ENCODE measurements at regions not wholly inside any gene's neighbourhood (a gene's known extent, or its start where the extent isn't known, plus 50 kb on each side); places are given as distances from the start of the nearest gene placed in this dataset.

DNA sequence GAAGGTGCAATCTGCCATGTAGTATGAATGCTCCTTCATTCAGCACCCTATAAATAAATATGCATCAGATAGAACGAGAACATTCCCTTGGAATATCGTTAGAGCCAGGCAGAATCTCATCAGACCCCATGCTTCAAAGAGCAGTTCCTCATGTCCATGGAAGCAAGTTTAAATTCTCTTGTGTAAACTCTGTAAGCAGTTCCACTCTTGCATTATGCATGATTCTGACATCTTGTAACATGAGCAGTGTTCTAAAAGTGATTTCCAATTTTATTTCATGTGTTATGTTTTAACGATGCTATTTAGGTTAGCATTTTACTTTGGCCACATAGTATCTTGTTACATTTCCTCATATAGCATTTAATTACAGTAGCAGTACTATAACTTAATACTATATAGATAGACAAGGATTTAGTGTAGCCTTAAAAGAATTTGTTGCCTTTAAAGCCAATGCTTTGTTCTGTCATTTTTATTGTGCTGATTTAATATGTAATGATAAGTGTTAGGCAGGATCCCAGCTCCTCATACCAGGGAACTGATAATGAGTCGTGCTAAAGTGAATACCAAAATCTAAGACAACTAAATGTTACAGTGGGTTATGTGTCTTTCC is 161.2 kb upstream of the NECTIN3 start:
- 0% methylated on average over 4 of the region's 4 CpGs for WGBS (ENCODE audit: insufficient coverage, low coverage, missing lambda C conversion rate)
- no TSS peak for BruUV-seq (replicated peaks)
- Histone ChIP-seq H3K9me3 (replicated peaks; ENCODE audit: control insufficient read depth, insufficient read depth, low read depth, low read length) (no peaks in the 10 kb centered on the region), H3K36me3 (ENCODE audit: control insufficient read depth, insufficient read depth, low read length) (no peaks in the 10 kb centered on the region), H3K9me1 (ENCODE audit: control insufficient read depth, insufficient read depth, low read length) (no peaks in the 10 kb centered on the region), H3K27me3 (ENCODE audit: control insufficient read depth in 2 of 2, insufficient read depth in 2 of 2, low read length in 2 of 2) (no peaks in the 10 kb centered on the region), H3K27ac (ENCODE audit: extremely low read depth, low read depth, low read length) (no peak overlapping the region), H3K4me1 (replicated peaks in 1 of 2; ENCODE audit: control insufficient read depth in 2 of 2, insufficient read depth in 2 of 2, low read length in 2 of 2) (no peaks in the 10 kb centered on the region), H2AFZ (ENCODE audit: low read depth, low read length) (no peak overlapping the region), H3K4me2 (ENCODE audit: insufficient read depth, low read length) (no peak overlapping the region), H4K20me1 (replicated peaks; ENCODE audit: control insufficient read depth, insufficient read depth, low read length) (no peaks in the 10 kb centered on the region), H3K4me3 (no peak overlapping the region), H3K9ac (ENCODE audit: insufficient read depth in 1 of 2, low read depth in 2 of 2, low read length in 2 of 2) (no peak overlapping the region), H3K79me2 (ENCODE audit: control insufficient read depth, insufficient read depth, low read length) (no peaks in the 10 kb centered on the region)
- no peak for FAIRE-seq
- no peak for TF ChIP-seq BRD9 (IDR thresholded peaks at IDR 0.05; ENCODE audit: low read depth, partially characterized antibody)
- TF ChIP-seq ZNF583 (CRISPR knock-in tag; IDR thresholded peaks at IDR 0.05) = no peak
- in situ Hi-C loops (cut with MboI) (no loop called here), intact Hi-C loops (cut with micrococcal nuclease) (no loop called here)
- DNase-seq (ENCODE audit: extremely low read depth in 1 of 4, low spot score in 3 of 4) = no peak
- ChIA-PET CTCF (ENCODE audit: low intra/inter-chr PET ratio) (no interaction called here), POLR2A (interaction anchor here (0.6 kb wide), 1 partner anchor 14 kb away, joined by 4 read pairs; no protein-coding TSS in a partner anchor)
- ATAC-seq = no peak

DNA sequence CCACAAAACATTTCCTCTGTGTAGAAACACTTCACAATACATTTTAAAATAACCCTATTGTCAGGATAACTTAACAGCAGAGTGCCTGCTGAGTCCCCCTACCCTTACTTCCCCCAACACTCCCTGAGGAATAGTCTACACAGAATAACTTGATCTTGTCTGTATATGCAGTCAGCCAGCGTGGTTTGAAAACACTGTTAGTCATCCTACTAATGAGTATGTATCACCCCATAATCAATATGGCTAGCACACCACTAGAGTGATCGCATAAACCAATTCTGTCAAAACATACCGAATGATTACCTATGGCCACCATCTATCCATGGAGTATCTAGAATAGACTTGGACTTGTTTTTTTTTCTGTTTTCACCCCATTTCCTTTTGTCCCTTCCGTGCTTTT is 152.7 kb upstream of the NECTIN3 start:
- 2% methylated on average over 4 of the region's 4 CpGs for WGBS (ENCODE audit: insufficient coverage, low coverage, missing lambda C conversion rate)
- ChIA-PET POLR2A (no interaction called here), CTCF (ENCODE audit: low intra/inter-chr PET ratio) (no interaction called here)
- H3K27me3 ChIP-seq (ENCODE audit: control insufficient read depth in 2 of 2, insufficient read depth in 2 of 2, low read length in 2 of 2) = no peaks in the 10 kb centered on the region
- H3K27ac ChIP-seq (ENCODE audit: extremely low read depth, low read depth, low read length) = no peak overlapping the region
- no peak overlapping the region for H2AFZ ChIP-seq (ENCODE audit: low read depth, low read length)
- H4K20me1 ChIP-seq (replicated peaks; ENCODE audit: control insufficient read depth, insufficient read depth, low read length) = no peaks in the 10 kb centered on the region
- TF ChIP-seq ARNT (IDR thresholded peaks at IDR 0.05) (no peak), ZNF696 (CRISPR knock-in tag; conservative IDR thresholded peaks at IDR 0.05) (no peak), TCF7 (IDR thresholded peaks at IDR 0.05; ENCODE audit: borderline replicate concordance) (no peak), ZNF57 (CRISPR knock-in tag; IDR thresholded peaks at IDR 0.05) (no peak), NCOA6 (IDR thresholded peaks at IDR 0.05) (no peak), TEAD1 (CRISPR knock-in tag; IDR thresholded peaks at IDR 0.05) (no peak), GATAD2B (IDR thresholded peaks at IDR 0.05; ENCODE audit: borderline replicate concordance) (no peak), NFE2 (IDR thresholded peaks at IDR 0.05; ENCODE audit: low read depth) (no peak), FOXA3 (CRISPR knock-in tag; conservative IDR thresholded peaks at IDR 0.05 in 1 of 2, IDR thresholded peaks at IDR 0.05 in 1 of 2) (no peak), U2AF1 (optimal IDR thresholded peaks at IDR 0.05; ENCODE audit: low read depth, low read length) (no peak), HDAC2 (IDR thresholded peaks at IDR 0.05) (no peak)
- TF ChIP-seq, protein P1, sequence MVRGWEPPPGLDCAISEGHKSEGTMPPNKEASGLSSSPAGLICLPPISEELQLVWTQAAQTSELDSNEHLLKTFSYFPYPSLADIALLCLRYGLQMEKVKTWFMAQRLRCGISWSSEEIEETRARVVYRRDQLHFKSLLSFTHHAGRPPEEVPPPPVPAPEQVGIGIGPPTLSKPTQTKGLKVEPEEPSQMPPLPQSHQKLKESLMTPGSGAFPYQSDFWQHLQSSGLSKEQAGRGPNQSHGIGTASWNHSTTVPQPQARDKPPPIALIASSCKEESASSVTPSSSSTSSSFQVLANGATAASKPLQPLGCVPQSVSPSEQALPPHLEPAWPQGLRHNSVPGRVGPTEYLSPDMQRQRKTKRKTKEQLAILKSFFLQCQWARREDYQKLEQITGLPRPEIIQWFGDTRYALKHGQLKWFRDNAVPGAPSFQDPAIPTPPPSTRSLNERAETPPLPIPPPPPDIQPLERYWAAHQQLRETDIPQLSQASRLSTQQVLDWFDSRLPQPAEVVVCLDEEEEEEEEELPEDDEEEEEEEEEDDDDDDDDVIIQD (CRISPR knock-in tag; IDR thresholded peaks at IDR 0.05) = no peak
- H3K4me2 ChIP-seq (ENCODE audit: insufficient read depth, low read length) = no peak overlapping the region
- H3K36me3 ChIP-seq (ENCODE audit: control insufficient read depth, insufficient read depth, low read length) = no peaks in the 10 kb centered on the region
- intact Hi-C loops (cut with micrococcal nuclease) = no loop called here
- H3K4me3 ChIP-seq = no peak overlapping the region
- ATAC-seq (no peak), FAIRE-seq (no peak), DNase-seq (ENCODE audit: extremely low read depth in 1 of 4, low spot score in 3 of 4) (no peak)
- H3K79me2 ChIP-seq (ENCODE audit: control insufficient read depth, insufficient read depth, low read length) = no peaks in the 10 kb centered on the region
- no peaks in the 10 kb centered on the region for H3K9me3 ChIP-seq (replicated peaks; ENCODE audit: control insufficient read depth, insufficient read depth, low read depth, low read length)
- no peaks in the 10 kb centered on the region for H3K4me1 ChIP-seq (replicated peaks in 1 of 2; ENCODE audit: control insufficient read depth in 2 of 2, insufficient read depth in 2 of 2, low read length in 2 of 2)
- in situ Hi-C loops (cut with MboI) = no loop called here
- H3K9ac ChIP-seq (ENCODE audit: insufficient read depth in 1 of 2, low read depth in 2 of 2, low read length in 2 of 2) = no peak overlapping the region
- no peaks in the 10 kb centered on the region for H3K9me1 ChIP-seq (ENCODE audit: control insufficient read depth, insufficient read depth, low read length)
- no TSS peak for BruUV-seq (replicated peaks)

All from K562 (cell line).